Upper lobe of right lung (tissue), 1 donor: ENCODE measurements at regions not wholly inside any gene's neighbourhood (a gene's known extent, or its start where the extent isn't known, plus 50 kb on each side); places are given as distances from the start of the nearest gene placed in this dataset.

Experiments used
- ATAC-seq: fragments of 200-7000 bp; cut with Tn5 transposase; one replicate; pipeline ENCODE4 v1.9.1; 2020; ENCODE audit warnings: mild to moderate bottlenecking, moderate library complexity
- DNase-seq: peaks from one replicate; pipeline ENCODE4 v3.0.0-alpha.2; 2020
- H3K27ac ChIP-seq: fragments of 200-600 bp; one replicate; pipeline ENCODE4 v1.8.0; 2022
- H3K27me3 ChIP-seq: fragments of 200-600 bp; one replicate; pipeline ENCODE4 v1.8.0; 2022; ENCODE audit warnings: mild to moderate bottlenecking
- H3K36me3 ChIP-seq: fragments of 200-600 bp; one replicate; pipeline ENCODE4 v1.8.0; 2022
- H3K4me1 ChIP-seq: fragments of 200-600 bp; one replicate; pipeline ENCODE4 v1.8.0; 2022
- H3K4me3 ChIP-seq: fragments of 200-600 bp; one replicate; pipeline ENCODE4 v1.8.0; 2022; ENCODE audit warnings: mild to moderate bottlenecking
- H3K9me3 ChIP-seq: fragments of 200-600 bp; one replicate; pipeline ENCODE4 v1.8.0; 2022
- CTCF ChIP-seq: fragments of 200-600 bp; IDR thresholded peaks from one replicate; pipeline ENCODE4 v1.8.0; 2022; ENCODE audit warnings: antibody characterized with exemption
- intact Hi-C: fragments of 100-400 bp; cut with DNase I; formaldehyde crosslinking; loops from one replicate; pipeline ENCODE4 v1.11.0; 2022
- donor health status: DM: no; HTN: yes; CAD: no; lungs with severe emphysema.

GRCh38 chr1:238088560-238089290 lies 198.0 kb upstream of the ZP4 start:
- intact Hi-C loops: no loop called here
- Histone ChIP-seq H3K4me1 (no peaks in the 10 kb centered on the region), H3K27ac (no peak overlapping the region), H3K27me3 (no peaks in the 10 kb centered on the region), H3K4me3 (no peak overlapping the region), H3K9me3 (no peaks in the 10 kb centered on the region), H3K36me3 (no peaks in the 10 kb centered on the region)
- TF ChIP-seq CTCF: no peak
- DNase-seq (no peak), ATAC-seq (no peak)

GRCh38 chr1:238073991-238074390 lies 183.3 kb upstream of the ZP4 start:
- Histone ChIP-seq H3K27ac (no peak overlapping the region), H3K4me3 (no peak overlapping the region), H3K9me3 (no peaks in the 10 kb centered on the region), H3K27me3 (no peaks in the 10 kb centered on the region), H3K4me1 (no peaks in the 10 kb centered on the region), H3K36me3 (no peaks in the 10 kb centered on the region)
- TF ChIP-seq CTCF: no peak
- DNase-seq: no peak
- no peak for ATAC-seq
- intact Hi-C loops: no loop called here

- Histone ChIP-seq H3K36me3 (no peaks in the 10 kb centered on the region), H3K27ac (no peak overlapping the region), H3K4me3 (no peak overlapping the region), H3K27me3 (no peaks in the 10 kb centered on the region), H3K4me1 (no peaks in the 10 kb centered on the region), H3K9me3 (no peaks in the 10 kb centered on the region)
- no peak for ATAC-seq
- DNase-seq: no peak
- intact Hi-C loops: no loop called here
- TF ChIP-seq CTCF: no peak
Measured at GRCh38 chr1:238071061-238071460, 180.3 kb upstream of the ZP4 start.

- intact Hi-C loops: no loop called here
Measured at GRCh38 chr1:238063454-238063853, 172.7 kb upstream of the ZP4 start.

GRCh38 chr1:238061967-238062613 lies 171.4 kb upstream of the ZP4 start:
- Histone ChIP-seq H3K36me3 (no peaks in the 10 kb centered on the region), H3K27me3 (no peaks in the 10 kb centered on the region), H3K4me3 (no peak overlapping the region), H3K9me3 (peaks cover 3% of the 10 kb centered on the region), H3K4me1 (no peaks in the 10 kb centered on the region), H3K27ac (no peak overlapping the region)
- no peak for DNase-seq
- ATAC-seq: no peak
- intact Hi-C loops: no loop called here
- TF ChIP-seq CTCF: no peak

More at GRCh38 chr1:238063454-238063853, 172.7 kb upstream of the ZP4 start:
- DNase-seq: no peak
- Histone ChIP-seq H3K36me3 (no peaks in the 10 kb centered on the region), H3K27ac (no peak overlapping the region), H3K4me1 (no peaks in the 10 kb centered on the region), H3K4me3 (no peak overlapping the region), H3K27me3 (no peaks in the 10 kb centered on the region), H3K9me3 (no peaks in the 10 kb centered on the region)
- ATAC-seq: no peak
- no peak for TF ChIP-seq CTCF
